Stimulated activated effector memory CD8-positive, alpha-beta T cell treated with anti-CD3 and anti-CD28 coated beads, Interleukin-12 subunit alpha, Interleukin-12 subunit beta, amount 100 ng/mL, for 72 hours (primary cell): ENCODE measurements at regions not wholly inside any gene's neighbourhood (a gene's known extent, or its start where the extent isn't known, plus 50 kb on each side); places are given as distances from the start of the nearest gene placed in this dataset.
"Not testable (repeated sequence)": the region's sequence is repeated elsewhere in the genome, so short reads cannot be mapped to it uniquely, and the experiment has no call there.

ENCODE experiments used
- ATAC-seq: fragments of 150-1000 bp; cut with Tn5 transposase; 2 replicates; pipeline ENCODE4 v1.10.0; 2021
- DNase-seq, 2 donors: peaks; one replicate each; pipeline ENCODE4 v3.0.0; 2021 to 2022; ENCODE audit warnings: low spot score in 2 of 2
- H3K27ac Mint-ChIP-seq: one replicate; pipeline ENCODE4 v1.8.0; 2022; ENCODE audit warnings: mild to moderate bottlenecking, mixed read lengths
- H3K36me3 Mint-ChIP-seq: one replicate; pipeline ENCODE4 v1.8.0; 2022; ENCODE audit warnings: mild to moderate bottlenecking, mixed read lengths
- H3K4me1 Mint-ChIP-seq: one replicate; pipeline ENCODE4 v1.8.0; 2022; ENCODE audit warnings: mixed read lengths
- H3K4me3 Mint-ChIP-seq: one replicate; pipeline ENCODE4 v1.8.0; 2022; ENCODE audit warnings: mild to moderate bottlenecking, mixed read lengths
- H3K9me3 Mint-ChIP-seq: one replicate; pipeline ENCODE4 v1.8.0; 2022; ENCODE audit warnings: mixed read lengths

- H3K4me1 Mint-ChIP-seq: peaks cover 33% of the 10 kb centered on the region
These were observed 165.1 kb downstream of the TMEM121 start for GRCh38 chr14:105691321-105692109.

GRCh38 chr14:105692110-105692685 lies 165.8 kb downstream of the TMEM121 start:
- H3K4me1 Mint-ChIP-seq: peaks cover 33% of the 10 kb centered on the region
- not testable (repeated sequence) for H3K27ac Mint-ChIP-seq, H3K36me3 Mint-ChIP-seq, DNase-seq, H3K4me3 Mint-ChIP-seq, H3K9me3 Mint-ChIP-seq
- peak; percentile 20 for ATAC-seq

More at GRCh38 chr14:105691321-105692109, 165.1 kb downstream of the TMEM121 start:
- ATAC-seq: peak; percentile 3
- not testable (repeated sequence) for H3K4me3 Mint-ChIP-seq, DNase-seq, H3K9me3 Mint-ChIP-seq, H3K36me3 Mint-ChIP-seq, H3K27ac Mint-ChIP-seq

DNA sequence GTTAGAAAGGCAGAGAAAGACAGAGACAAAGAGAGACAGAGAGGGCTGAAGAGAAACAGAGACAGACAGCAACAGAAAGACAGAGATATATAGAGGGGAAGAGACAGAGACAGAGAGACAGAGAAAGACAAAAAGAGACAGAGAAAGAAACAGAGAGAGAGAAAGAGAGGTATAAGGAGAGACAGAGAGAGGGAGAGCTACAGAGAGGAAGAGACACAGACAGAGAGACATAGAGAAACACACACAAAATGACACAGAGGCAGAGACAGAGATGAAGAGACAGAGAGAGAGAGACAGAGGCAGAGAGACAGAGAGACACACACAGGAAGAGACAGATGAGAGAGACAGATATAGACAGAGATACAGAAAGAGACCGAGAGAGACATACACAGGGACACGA lies 168.6 kb downstream of the TMEM121 start:
- H3K9me3 Mint-ChIP-seq: no peaks in the 10 kb centered on the region
- no peaks in the 10 kb centered on the region for H3K36me3 Mint-ChIP-seq
- no peak overlapping the region for H3K4me3 Mint-ChIP-seq
- peak overlapping the region; percentile 11 for H3K27ac Mint-ChIP-seq
- no peak for ATAC-seq
- H3K4me1 Mint-ChIP-seq: peaks cover 28% of the 10 kb centered on the region
- no peak for DNase-seq

GRCh38 chr14:105696388-105696787 lies 170.0 kb downstream of the TMEM121 start:
- H3K27ac Mint-ChIP-seq, DNase-seq, H3K4me3 Mint-ChIP-seq, H3K9me3 Mint-ChIP-seq, H3K36me3 Mint-ChIP-seq: not testable (repeated sequence)
- peak; percentile 31 for ATAC-seq
- H3K4me1 Mint-ChIP-seq: peaks cover 34% of the 10 kb centered on the region

DNA sequence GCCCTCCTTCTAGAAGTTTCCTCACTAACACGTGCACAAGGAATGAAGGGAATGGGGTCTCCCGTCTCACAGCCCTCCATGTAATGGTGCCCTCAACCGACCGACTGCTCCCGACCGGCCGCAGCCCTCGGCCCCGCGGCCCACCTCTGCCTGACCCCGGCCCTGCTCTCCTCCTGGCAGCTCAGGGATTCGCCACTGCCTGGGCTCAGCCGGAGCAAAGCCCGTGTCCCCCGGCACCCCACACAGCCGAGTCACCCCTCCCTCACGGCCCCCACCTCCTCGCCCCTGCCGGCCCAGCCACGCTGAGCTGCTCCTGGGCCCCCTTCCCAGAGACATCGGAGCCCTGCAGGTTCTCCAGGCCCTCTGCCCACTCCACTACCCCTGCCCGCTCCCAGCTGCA lies 171.0 kb downstream of the TMEM121 start:
- not testable (repeated sequence) for DNase-seq, H3K4me3 Mint-ChIP-seq, H3K27ac Mint-ChIP-seq, H3K36me3 Mint-ChIP-seq, H3K9me3 Mint-ChIP-seq, ATAC-seq
- H3K4me1 Mint-ChIP-seq: peaks cover 38% of the 10 kb centered on the region

GRCh38 chr14:105697955-105698354 lies 171.6 kb downstream of the TMEM121 start:
- H3K27ac Mint-ChIP-seq, ATAC-seq, H3K9me3 Mint-ChIP-seq, H3K4me3 Mint-ChIP-seq, H3K36me3 Mint-ChIP-seq, DNase-seq: not testable (repeated sequence)
- H3K4me1 Mint-ChIP-seq: peaks cover 38% of the 10 kb centered on the region

DNA sequence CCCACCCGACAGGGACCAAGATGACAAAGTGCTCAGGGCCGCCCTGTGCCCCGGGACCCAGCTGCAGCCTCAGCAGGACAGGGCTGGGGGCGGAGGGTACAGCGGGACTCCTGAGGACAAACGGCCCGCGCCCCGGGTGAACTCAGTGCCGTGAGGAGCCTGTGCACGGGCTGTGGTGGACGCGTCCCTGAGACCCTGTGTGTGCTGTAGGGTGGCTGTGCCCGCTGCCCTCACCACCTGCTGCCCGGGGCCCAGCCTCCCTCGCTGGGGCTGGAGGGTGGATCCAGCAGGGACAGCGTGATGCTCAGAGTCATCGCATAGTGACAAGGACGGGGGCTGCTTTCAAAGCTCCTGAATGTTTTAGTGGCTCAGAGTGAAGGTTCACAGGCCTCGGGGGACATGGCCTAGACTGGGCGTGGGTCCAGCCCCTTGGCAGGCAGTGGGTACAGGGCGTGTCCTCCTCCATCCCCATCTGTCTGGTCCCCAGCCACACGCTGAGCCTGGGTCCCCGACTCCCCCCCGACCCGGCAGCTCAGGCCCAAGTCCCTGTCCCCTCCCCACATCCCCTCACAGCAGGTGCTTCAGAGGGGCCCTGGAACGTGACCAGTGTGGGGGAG lies 172.7 kb downstream of the TMEM121 start:
- H3K9me3 Mint-ChIP-seq, H3K27ac Mint-ChIP-seq, H3K36me3 Mint-ChIP-seq, H3K4me3 Mint-ChIP-seq, DNase-seq: not testable (repeated sequence)
- peak; percentile 36 for ATAC-seq
- peaks cover 32% of the 10 kb centered on the region for H3K4me1 Mint-ChIP-seq

- not testable (repeated sequence) for ATAC-seq
These were observed 173.3 kb downstream of the TMEM121 start for GRCh38 chr14:105699706-105700105.

GRCh38 chr14:105700146-105700545 lies 173.8 kb downstream of the TMEM121 start:
- not testable (repeated sequence) for H3K36me3 Mint-ChIP-seq, DNase-seq, H3K9me3 Mint-ChIP-seq
- peak; percentile 3 for ATAC-seq
- H3K4me1 Mint-ChIP-seq: peaks cover 21% of the 10 kb centered on the region
- peak overlapping the region; percentile 36 for H3K27ac Mint-ChIP-seq
- H3K4me3 Mint-ChIP-seq: peak overlapping the region; percentile 3

More at GRCh38 chr14:105699706-105700105, 173.3 kb downstream of the TMEM121 start:
- not testable (repeated sequence) for H3K27ac Mint-ChIP-seq, DNase-seq, H3K36me3 Mint-ChIP-seq, H3K9me3 Mint-ChIP-seq, H3K4me3 Mint-ChIP-seq
- H3K4me1 Mint-ChIP-seq: peaks cover 25% of the 10 kb centered on the region

DNA sequence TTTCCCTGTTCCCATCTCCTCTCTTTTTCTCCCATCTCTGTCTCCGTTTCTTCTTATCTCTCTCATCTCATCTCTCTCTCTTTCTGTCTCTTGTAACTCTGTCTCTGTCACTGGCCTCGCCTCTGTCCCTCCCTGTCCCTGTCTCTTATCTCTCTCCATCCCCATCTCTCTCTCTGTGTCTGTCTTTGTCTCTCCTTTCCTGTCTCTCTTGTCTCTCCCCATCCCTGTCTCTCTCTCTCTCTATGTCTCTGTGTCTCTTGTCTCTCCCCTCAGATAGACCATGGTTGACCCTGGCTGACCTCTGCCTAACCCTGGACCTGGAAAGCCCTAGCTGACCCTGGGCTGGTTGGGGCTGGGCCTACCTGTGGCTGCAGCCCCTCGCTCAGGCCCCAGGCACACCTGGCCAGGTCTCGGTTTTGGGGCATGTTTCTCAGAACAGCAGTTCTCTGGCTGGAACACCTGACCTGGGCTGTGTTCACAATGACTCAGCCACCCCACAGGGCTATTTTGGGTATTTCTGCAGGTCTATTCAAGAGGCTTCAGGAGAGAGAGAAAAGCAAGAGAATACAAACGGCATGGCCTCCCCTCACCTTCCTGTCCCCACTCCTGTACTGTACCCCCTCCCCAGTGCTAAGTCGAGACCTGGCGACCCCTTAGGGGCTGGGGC lies 174.4 kb downstream of the TMEM121 start:
- peak overlapping the region; percentile 3 for H3K4me3 Mint-ChIP-seq
- peaks cover 16% of the 10 kb centered on the region for H3K4me1 Mint-ChIP-seq
- peak overlapping the region; percentile 36 for H3K27ac Mint-ChIP-seq

GRCh38 chr14:105701456-105702274 lies 175.3 kb downstream of the TMEM121 start:
- DNase-seq: no peak
- Mint-ChIP-seq H3K36me3 (no peaks in the 10 kb centered on the region), H3K4me3 (no peak overlapping the region), H3K9me3 (no peaks in the 10 kb centered on the region), H3K27ac (peak overlapping the region; percentile 83), H3K4me1 (peaks cover 16% of the 10 kb centered on the region)
- no peak for ATAC-seq

More for the DNA sequence above, 174.4 kb downstream of the TMEM121 start:
- H3K36me3 Mint-ChIP-seq: no peaks in the 10 kb centered on the region
- H3K9me3 Mint-ChIP-seq: no peaks in the 10 kb centered on the region
- DNase-seq (no peak), ATAC-seq (peak; percentile 15)

GRCh38 chr14:105702275-105702817 lies 176.0 kb downstream of the TMEM121 start:
- DNase-seq (no peak), ATAC-seq (no peak)
- Mint-ChIP-seq H3K36me3 (no peaks in the 10 kb centered on the region), H3K9me3 (no peaks in the 10 kb centered on the region), H3K4me1 (peaks cover 16% of the 10 kb centered on the region), H3K27ac (peak overlapping the region; percentile 83), H3K4me3 (no peak overlapping the region)

DNA sequence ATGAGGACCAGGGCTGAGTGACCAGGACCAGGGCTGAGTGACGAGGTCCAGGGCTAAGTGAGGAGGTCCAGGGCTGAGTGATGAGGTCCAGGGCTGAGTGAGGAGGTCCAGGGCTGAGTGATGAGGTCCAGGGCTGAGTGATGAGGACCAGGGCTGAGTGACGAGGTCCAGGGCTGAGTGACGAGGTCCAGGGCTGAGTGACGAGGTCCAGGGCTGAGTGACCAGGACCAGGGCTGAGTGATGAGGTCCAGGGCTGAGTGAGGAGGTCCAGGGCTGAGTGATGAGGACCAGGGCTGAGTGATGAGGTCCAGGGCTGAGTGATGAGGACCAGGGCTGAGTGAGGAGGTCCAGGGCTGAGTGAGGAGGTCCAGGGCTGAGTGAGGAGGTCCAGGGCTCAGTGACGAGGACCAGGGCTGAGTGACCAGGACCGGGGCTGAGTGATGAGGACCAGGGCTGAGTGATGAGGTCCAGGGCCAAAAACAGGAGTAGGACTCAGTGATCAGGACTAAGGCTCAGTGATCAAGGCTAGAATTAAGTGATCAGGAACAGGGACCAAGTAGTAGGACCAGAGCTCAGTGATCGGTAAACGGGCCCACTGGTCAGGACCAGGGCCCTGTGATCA lies 176.8 kb downstream of the TMEM121 start:
- not testable (repeated sequence) for ATAC-seq, H3K36me3 Mint-ChIP-seq, H3K27ac Mint-ChIP-seq, DNase-seq, H3K9me3 Mint-ChIP-seq, H3K4me3 Mint-ChIP-seq
- H3K4me1 Mint-ChIP-seq: peaks cover 13% of the 10 kb centered on the region

DNA sequence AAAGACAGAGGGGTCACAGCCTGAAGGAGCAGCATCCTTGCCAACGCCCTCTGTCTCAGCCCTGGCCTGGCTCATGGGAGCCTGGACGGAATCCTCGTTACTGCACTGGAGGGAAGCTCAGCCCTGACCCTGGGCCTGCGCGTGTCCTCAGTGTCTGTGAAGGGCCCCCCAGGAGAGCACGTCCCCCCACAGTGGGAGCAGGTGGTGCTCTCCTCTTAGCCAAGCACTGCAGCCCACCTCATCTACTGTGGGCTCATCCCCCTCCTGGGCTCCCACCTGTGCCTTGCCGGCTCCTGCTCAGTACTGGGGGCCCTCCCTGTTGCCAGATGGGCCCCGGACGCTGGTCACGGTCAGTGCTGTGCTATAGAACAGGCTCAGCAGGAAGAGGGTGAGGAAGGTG lies 177.7 kb downstream of the TMEM121 start:
- H3K27ac Mint-ChIP-seq, H3K4me3 Mint-ChIP-seq, H3K36me3 Mint-ChIP-seq, DNase-seq, ATAC-seq, H3K9me3 Mint-ChIP-seq: not testable (repeated sequence)
- peaks cover 10% of the 10 kb centered on the region for H3K4me1 Mint-ChIP-seq
